ENCODE measurements at regions not wholly inside any gene's neighbourhood (a gene's known extent, or its start where the extent isn't known, plus 50 kb on each side); places are given as distances from the start of the nearest gene placed in this dataset.
A peak's percentile ranks its signal among the peaks of the same experiment; 100 is the strongest.

DNA sequence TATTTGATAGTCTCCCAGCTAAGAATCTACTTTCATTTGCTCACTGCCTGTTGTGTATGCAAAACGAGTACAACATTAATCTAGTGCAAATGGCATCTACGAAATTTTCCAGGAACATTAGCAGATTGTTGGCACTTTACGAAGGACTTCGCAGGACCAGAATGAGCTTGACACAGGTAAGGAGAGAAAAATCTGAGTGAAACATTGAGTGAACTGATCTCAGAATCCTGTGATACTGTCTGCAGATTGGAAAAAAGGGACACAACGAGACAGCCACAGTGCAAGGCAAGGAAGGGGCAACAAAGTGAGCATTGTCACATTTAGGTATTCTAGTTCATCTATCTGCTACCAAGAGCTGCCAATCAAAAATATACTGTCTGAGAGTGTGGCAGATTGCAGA, 350.5 kb downstream of the ZNF608 start:
- Histone ChIP-seq H3K27me3 (ENCODE audit: insufficient read depth) (no peaks in the 10 kb centered on the region; the same call in 1 of the 2 replicates), H3K9me3 (no peaks in the 10 kb centered on the region), H3K9me2 (no peaks in the 10 kb centered on the region), H3K79me2 (ENCODE audit: insufficient read depth) (no peaks in the 10 kb centered on the region), H3K4me2 (no peak overlapping the region), H3K9ac (no peak overlapping the region), H3K27ac (ENCODE audit: low read depth in 2 of 2, low read length in 1 of 2) (peak overlapping the region in 1 of 2 experiments; percentile 94; a peak in 2 of 4 replicates), H2AFZ (ENCODE audit: low read depth) (no peak overlapping the region), H3K4me1 (ENCODE audit: control insufficient read depth in 1 of 2, insufficient read depth in 2 of 2, low read depth in 1 of 2, low read length in 1 of 2) (peaks cover 0 to 40% of the 10 kb centered on the region in 2 experiments; a peak in 2 of 4 replicates), H3K4me3 (ENCODE audit: low read depth in 2 of 2, low read length in 1 of 2) (no peak overlapping the region), H3K36me3 (replicated peaks in 1 of 2; ENCODE audit: control insufficient read depth in 1 of 2, insufficient read depth in 2 of 2, low read length in 1 of 2) (no peaks in the 10 kb centered on the region), H3F3A (replicated peaks; ENCODE audit: insufficient read depth) (no peaks in the 10 kb centered on the region), H4K20me1 (ENCODE audit: insufficient read depth) (no peaks in the 10 kb centered on the region)
- TF ChIP-seq FOXM1 (IDR thresholded peaks at IDR 0.05; ENCODE audit: low read depth) (no peak), TCF12 (IDR thresholded peaks at IDR 0.05) (no peak), GABPA (IDR thresholded peaks at IDR 0.05; ENCODE audit: low read depth) (no peak), RCOR1 (IDR thresholded peaks at IDR 0.05; ENCODE audit: low read length) (no peak), TAF1 (IDR thresholded peaks at IDR 0.05; ENCODE audit: borderline replicate concordance, low read depth, low read length) (no peak), RFX5 (IDR thresholded peaks at IDR 0.05; ENCODE audit: low read length) (no peak), POLR2AphosphoS5 (IDR thresholded peaks at IDR 0.05; ENCODE audit: low read depth, low read length) (no peak), MXI1 (IDR thresholded peaks at IDR 0.05; ENCODE audit: low read depth, low read length) (no peak), YY1 (IDR thresholded peaks at IDR 0.05; ENCODE audit: low read depth) (no peak), EZH2phosphoT487 (IDR thresholded peaks at IDR 0.05; ENCODE audit: borderline replicate concordance, low read depth) (no peak), GATA2 (CRISPR knock-in tag; IDR thresholded peaks at IDR 0.05) (no peak), TEAD4 (IDR thresholded peaks at IDR 0.05; ENCODE audit: borderline replicate concordance, insufficient read depth) (no peak), SIN3A (IDR thresholded peaks at IDR 0.05; ENCODE audit: borderline replicate concordance, low read depth, low read length) (no peak), NFIC (IDR thresholded peaks at IDR 0.05; ENCODE audit: borderline replicate concordance) (no peak)
- TF ChIP-seq, protein P1, sequence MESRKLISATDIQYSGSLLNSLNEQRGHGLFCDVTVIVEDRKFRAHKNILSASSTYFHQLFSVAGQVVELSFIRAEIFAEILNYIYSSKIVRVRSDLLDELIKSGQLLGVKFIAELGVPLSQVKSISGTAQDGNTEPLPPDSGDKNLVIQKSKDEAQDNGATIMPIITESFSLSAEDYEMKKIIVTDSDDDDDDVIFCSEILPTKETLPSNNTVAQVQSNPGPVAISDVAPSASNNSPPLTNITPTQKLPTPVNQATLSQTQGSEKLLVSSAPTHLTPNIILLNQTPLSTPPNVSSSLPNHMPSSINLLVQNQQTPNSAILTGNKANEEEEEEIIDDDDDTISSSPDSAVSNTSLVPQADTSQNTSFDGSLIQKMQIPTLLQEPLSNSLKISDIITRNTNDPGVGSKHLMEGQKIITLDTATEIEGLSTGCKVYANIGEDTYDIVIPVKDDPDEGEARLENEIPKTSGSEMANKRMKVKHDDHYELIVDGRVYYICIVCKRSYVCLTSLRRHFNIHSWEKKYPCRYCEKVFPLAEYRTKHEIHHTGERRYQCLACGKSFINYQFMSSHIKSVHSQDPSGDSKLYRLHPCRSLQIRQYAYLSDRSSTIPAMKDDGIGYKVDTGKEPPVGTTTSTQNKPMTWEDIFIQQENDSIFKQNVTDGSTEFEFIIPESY (IDR thresholded peaks at IDR 0.05; ENCODE audit: borderline replicate concordance, low read depth) = no peak
- TF ChIP-seq, protein P2, sequence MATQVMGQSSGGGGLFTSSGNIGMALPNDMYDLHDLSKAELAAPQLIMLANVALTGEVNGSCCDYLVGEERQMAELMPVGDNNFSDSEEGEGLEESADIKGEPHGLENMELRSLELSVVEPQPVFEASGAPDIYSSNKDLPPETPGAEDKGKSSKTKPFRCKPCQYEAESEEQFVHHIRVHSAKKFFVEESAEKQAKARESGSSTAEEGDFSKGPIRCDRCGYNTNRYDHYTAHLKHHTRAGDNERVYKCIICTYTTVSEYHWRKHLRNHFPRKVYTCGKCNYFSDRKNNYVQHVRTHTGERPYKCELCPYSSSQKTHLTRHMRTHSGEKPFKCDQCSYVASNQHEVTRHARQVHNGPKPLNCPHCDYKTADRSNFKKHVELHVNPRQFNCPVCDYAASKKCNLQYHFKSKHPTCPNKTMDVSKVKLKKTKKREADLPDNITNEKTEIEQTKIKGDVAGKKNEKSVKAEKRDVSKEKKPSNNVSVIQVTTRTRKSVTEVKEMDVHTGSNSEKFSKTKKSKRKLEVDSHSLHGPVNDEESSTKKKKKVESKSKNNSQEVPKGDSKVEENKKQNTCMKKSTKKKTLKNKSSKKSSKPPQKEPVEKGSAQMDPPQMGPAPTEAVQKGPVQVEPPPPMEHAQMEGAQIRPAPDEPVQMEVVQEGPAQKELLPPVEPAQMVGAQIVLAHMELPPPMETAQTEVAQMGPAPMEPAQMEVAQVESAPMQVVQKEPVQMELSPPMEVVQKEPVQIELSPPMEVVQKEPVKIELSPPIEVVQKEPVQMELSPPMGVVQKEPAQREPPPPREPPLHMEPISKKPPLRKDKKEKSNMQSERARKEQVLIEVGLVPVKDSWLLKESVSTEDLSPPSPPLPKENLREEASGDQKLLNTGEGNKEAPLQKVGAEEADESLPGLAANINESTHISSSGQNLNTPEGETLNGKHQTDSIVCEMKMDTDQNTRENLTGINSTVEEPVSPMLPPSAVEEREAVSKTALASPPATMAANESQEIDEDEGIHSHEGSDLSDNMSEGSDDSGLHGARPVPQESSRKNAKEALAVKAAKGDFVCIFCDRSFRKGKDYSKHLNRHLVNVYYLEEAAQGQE (IDR thresholded peaks at IDR 0.05; ENCODE audit: low read depth, low read length) = no peak
- TF ChIP-seq, protein P3, sequence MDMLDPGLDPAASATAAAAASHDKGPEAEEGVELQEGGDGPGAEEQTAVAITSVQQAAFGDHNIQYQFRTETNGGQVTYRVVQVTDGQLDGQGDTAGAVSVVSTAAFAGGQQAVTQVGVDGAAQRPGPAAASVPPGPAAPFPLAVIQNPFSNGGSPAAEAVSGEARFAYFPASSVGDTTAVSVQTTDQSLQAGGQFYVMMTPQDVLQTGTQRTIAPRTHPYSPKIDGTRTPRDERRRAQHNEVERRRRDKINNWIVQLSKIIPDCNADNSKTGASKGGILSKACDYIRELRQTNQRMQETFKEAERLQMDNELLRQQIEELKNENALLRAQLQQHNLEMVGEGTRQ (IDR thresholded peaks at IDR 0.05; ENCODE audit: borderline replicate concordance, low read depth, low read length) = no peak
- TF ChIP-seq, protein P4, sequence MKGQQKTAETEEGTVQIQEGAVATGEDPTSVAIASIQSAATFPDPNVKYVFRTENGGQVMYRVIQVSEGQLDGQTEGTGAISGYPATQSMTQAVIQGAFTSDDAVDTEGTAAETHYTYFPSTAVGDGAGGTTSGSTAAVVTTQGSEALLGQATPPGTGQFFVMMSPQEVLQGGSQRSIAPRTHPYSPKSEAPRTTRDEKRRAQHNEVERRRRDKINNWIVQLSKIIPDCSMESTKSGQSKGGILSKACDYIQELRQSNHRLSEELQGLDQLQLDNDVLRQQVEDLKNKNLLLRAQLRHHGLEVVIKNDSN (IDR thresholded peaks at IDR 0.05; ENCODE audit: borderline replicate concordance, low read depth) = no peak
- TF ChIP-seq, protein P5, sequence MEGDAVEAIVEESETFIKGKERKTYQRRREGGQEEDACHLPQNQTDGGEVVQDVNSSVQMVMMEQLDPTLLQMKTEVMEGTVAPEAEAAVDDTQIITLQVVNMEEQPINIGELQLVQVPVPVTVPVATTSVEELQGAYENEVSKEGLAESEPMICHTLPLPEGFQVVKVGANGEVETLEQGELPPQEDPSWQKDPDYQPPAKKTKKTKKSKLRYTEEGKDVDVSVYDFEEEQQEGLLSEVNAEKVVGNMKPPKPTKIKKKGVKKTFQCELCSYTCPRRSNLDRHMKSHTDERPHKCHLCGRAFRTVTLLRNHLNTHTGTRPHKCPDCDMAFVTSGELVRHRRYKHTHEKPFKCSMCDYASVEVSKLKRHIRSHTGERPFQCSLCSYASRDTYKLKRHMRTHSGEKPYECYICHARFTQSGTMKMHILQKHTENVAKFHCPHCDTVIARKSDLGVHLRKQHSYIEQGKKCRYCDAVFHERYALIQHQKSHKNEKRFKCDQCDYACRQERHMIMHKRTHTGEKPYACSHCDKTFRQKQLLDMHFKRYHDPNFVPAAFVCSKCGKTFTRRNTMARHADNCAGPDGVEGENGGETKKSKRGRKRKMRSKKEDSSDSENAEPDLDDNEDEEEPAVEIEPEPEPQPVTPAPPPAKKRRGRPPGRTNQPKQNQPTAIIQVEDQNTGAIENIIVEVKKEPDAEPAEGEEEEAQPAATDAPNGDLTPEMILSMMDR (IDR thresholded peaks at IDR 0.05) = no peak
- TF ChIP-seq, protein P6, sequence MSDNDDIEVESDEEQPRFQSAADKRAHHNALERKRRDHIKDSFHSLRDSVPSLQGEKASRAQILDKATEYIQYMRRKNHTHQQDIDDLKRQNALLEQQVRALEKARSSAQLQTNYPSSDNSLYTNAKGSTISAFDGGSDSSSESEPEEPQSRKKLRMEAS (IDR thresholded peaks at IDR 0.05; ENCODE audit: low read depth) = no peak
- no peak for DNase-seq
- POLR2A ChIA-PET = interaction anchor here (0.8 kb wide), 1 partner anchor 351 kb away, joined by 5 read pairs; no protein-coding TSS in a partner anchor
- 59% methylated on average over 5 of the region's 5 CpGs for WGBS (ENCODE audit: low lambda C conversion rate)
- CTCF ChIA-PET = interaction anchor here (0.6 to 1.0 kb wide), 3 partner anchors 13 to 725 kb away, joined by 3 read pairs; no protein-coding TSS in a partner anchor

All from SK-N-SH (cell line).